Breast epithelium (tissue), 4 donors: ENCODE measurements at regions not wholly inside any gene's neighbourhood (a gene's known extent, or its start where the extent isn't known, plus 50 kb on each side); places are given as distances from the start of the nearest gene placed in this dataset.
"Not testable (repeated sequence)": the region's sequence is repeated elsewhere in the genome, so short reads cannot be mapped to it uniquely, and the experiment has no call there.

Experiments
- DNase-seq, 2 donors: peaks; one replicate each; pipeline ENCODE4 v3.0.0-alpha.2; 2019; ENCODE audit warnings: low spot score in 2 of 2
- H3K27ac ChIP-seq, 2 donors: fragments of 200-600 bp; sonication (generic) in 1 of 2; one replicate each; pipeline ENCODE4 v1.5.1; 2016 to 2019; ENCODE audit warnings: mild to moderate bottlenecking in 1 of 2
- H3K27me3 ChIP-seq, 2 donors: fragments of 200-600 bp; sonication (generic) in 1 of 2; one replicate each; pipeline versions ENCODE4 v1.5.1 to v1.6.0; 2017 to 2019; ENCODE audit warnings: control low read depth in 1 of 2, mild to moderate bottlenecking in 1 of 2
- H3K36me3 ChIP-seq: fragments of 200-600 bp; one replicate; pipeline ENCODE4 v1.5.1; 2019
- H3K4me1 ChIP-seq, 2 donors: fragments of 200-600 bp; sonication (generic); one replicate each; pipeline ENCODE4 v1.5.1; 2016 to 2019; ENCODE audit warnings: control low read depth in 1 of 2
- H3K4me3 ChIP-seq, 3 donors: fragments of 200-600 bp; sonication (generic); 1 replicate in 2 of 3; 2 replicates in 1 of 3; pipeline ENCODE4 v1.5.1; 2016 to 2019; ENCODE audit warnings: mild to moderate bottlenecking in 3 of 3, moderate library complexity in 2 of 3
- H3K9me3 ChIP-seq, 2 donors: fragments of 200-600 bp; sonication (generic) in 1 of 2; one replicate each; pipeline ENCODE4 v1.5.1; 2016 to 2019; ENCODE audit warnings: control low read depth in 1 of 2
- CTCF ChIP-seq, 3 donors: fragments of 450-650 bp; IDR thresholded peaks; one replicate each; pipeline ENCODE4 v1.5.1; 2016 to 2017; ENCODE audit warnings: antibody characterized with exemption in 3 of 3, mild to moderate bottlenecking in 3 of 3, moderate library complexity in 3 of 3
- POLR2A ChIP-seq: fragments of 450-650 bp; IDR thresholded peaks from one replicate; pipeline ENCODE4 v1.6.1; 2016; ENCODE audit warnings: antibody characterized with exemption, mild to moderate bottlenecking, moderate library complexity
- POLR2AphosphoS5 ChIP-seq, 3 donors: sonication (generic); formaldehyde crosslinking; IDR thresholded peaks; one replicate each; pipeline ENCODE4 v1.6.1; 2017; ENCODE audit warnings: antibody characterized with exemption in 3 of 3
- intact Hi-C: fragments of 100-400 bp; cut with DNase I; formaldehyde crosslinking; loops from one replicate; pipeline ENCODE4 v1.15.1; 2023; ENCODE audit warnings: low total_unique reads

- Histone ChIP-seq H3K4me1 (no peaks in the 10 kb centered on the region), H3K9me3 (no peaks in the 10 kb centered on the region), H3K27ac (no peak overlapping the region), H3K4me3 (no peak overlapping the region), H3K27me3 (no peaks in the 10 kb centered on the region), H3K36me3 (no peaks in the 10 kb centered on the region)
- no peak for DNase-seq
- no peak for TF ChIP-seq CTCF (IDR thresholded peaks at IDR 0.05)
- no peak for TF ChIP-seq POLR2AphosphoS5 (IDR thresholded peaks at IDR 0.05)
- TF ChIP-seq POLR2A = no peak
- intact Hi-C loops = no loop called here
Measured at GRCh38 chr17:63019138-63019873, 53.3 kb downstream of the TANC2 start.

- DNase-seq = no peak
- intact Hi-C loops = no loop called here
- Histone ChIP-seq H3K4me1 (no peaks in the 10 kb centered on the region), H3K4me3 (no peak overlapping the region), H3K27ac (no peak overlapping the region), H3K36me3 (no peaks in the 10 kb centered on the region), H3K27me3 (no peaks in the 10 kb centered on the region), H3K9me3 (no peaks in the 10 kb centered on the region)
- TF ChIP-seq POLR2AphosphoS5 (IDR thresholded peaks at IDR 0.05) (no peak), CTCF (IDR thresholded peaks at IDR 0.05) (no peak), POLR2A (no peak)
Measured at GRCh38 chr17:63022567-63022966, 56.5 kb downstream of the TANC2 start.

- Histone ChIP-seq H3K27ac (no peak overlapping the region), H3K9me3 (no peaks in the 10 kb centered on the region), H3K27me3 (no peaks in the 10 kb centered on the region), H3K36me3 (no peaks in the 10 kb centered on the region), H3K4me3 (no peak overlapping the region), H3K4me1 (no peaks in the 10 kb centered on the region)
- no peak for TF ChIP-seq POLR2A
- intact Hi-C loops = no loop called here
- DNase-seq = no peak
Measured at GRCh38 chr17:63023049-63023448, 57.0 kb downstream of the TANC2 start.

- no peak for DNase-seq
- intact Hi-C loops = no loop called here
- no peak overlapping the region for H3K4me3 ChIP-seq
- no peaks in the 10 kb centered on the region for H3K27me3 ChIP-seq
- no peaks in the 10 kb centered on the region for H3K4me1 ChIP-seq
- TF ChIP-seq CTCF (IDR thresholded peaks at IDR 0.05) = no peak
- no peak for TF ChIP-seq POLR2AphosphoS5 (IDR thresholded peaks at IDR 0.05)
- no peak for TF ChIP-seq POLR2A
- H3K9me3 ChIP-seq = no peaks in the 10 kb centered on the region
- H3K27ac ChIP-seq = no peak overlapping the region
- no peaks in the 10 kb centered on the region for H3K36me3 ChIP-seq
Measured at GRCh38 chr17:63024201-63024600, 58.2 kb downstream of the TANC2 start.

- intact Hi-C loops = no loop called here
- Histone ChIP-seq H3K36me3 (no peaks in the 10 kb centered on the region), H3K4me3 (no peak overlapping the region), H3K27ac (no peak overlapping the region), H3K4me1 (no peaks in the 10 kb centered on the region), H3K9me3 (no peaks in the 10 kb centered on the region), H3K27me3 (no peaks in the 10 kb centered on the region)
- TF ChIP-seq POLR2A (no peak), CTCF (IDR thresholded peaks at IDR 0.05) (no peak), POLR2AphosphoS5 (IDR thresholded peaks at IDR 0.05) (no peak)
- no peak for DNase-seq
Measured at GRCh38 chr17:63024716-63025115, 58.7 kb downstream of the TANC2 start.

GRCh38 chr17:63025637-63026036 is 59.6 kb downstream of the TANC2 start:
- H3K27ac ChIP-seq, H3K36me3 ChIP-seq, intact Hi-C loops, H3K4me1 ChIP-seq, H3K4me3 ChIP-seq, DNase-seq, H3K9me3 ChIP-seq, H3K27me3 ChIP-seq: not testable (repeated sequence)
